ENCODE measurements at regions not wholly inside any gene's neighbourhood (a gene's known extent, or its start where the extent isn't known, plus 50 kb on each side); places are given as distances from the start of the nearest gene placed in this dataset.

DNA sequence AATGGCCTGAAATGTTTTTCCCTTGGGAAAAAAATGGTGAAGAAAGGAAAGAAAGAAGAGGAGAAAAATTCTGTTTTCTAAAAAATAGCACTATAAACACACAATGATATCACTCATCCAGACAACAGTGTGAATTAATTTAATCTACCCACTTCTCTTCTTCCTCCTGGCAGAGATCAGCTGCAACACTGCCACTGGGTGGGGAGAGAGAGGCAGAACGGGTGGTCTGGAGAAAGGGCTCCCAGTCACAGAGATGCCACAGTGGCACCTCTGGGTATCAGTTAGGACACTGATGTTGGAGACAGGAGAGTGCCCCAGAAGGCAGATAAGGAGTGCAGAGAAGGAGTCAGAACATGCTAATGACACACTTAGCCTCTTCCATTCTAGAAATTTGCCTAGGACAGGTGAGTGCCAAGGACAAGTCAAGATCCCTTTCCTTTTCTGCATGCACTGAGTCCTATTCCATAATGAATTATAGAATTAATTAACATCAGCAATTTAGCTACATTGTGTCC, 168.6 kb downstream of the SUCLA2 start:
- Histone ChIP-seq H3K27me3 (ENCODE audit: control insufficient read depth in 5 of 5, insufficient read depth in 4 of 5, low read length in 5 of 5) (no peaks in the 10 kb centered on the region), H3K9me3 (ENCODE audit: control insufficient read depth in 5 of 5, low read length in 5 of 5) (no peaks in the 10 kb centered on the region), H3K4me3 (ENCODE audit: low read depth in 1 of 5, low read length in 5 of 5) (no peak overlapping the region), H3K4me1 (ENCODE audit: control insufficient read depth in 5 of 5, insufficient read depth in 5 of 5, low read length in 5 of 5) (no peaks in the 10 kb centered on the region), H3K36me3 (ENCODE audit: control insufficient read depth in 5 of 5, insufficient read depth in 5 of 5, low read length in 5 of 5) (no peaks in the 10 kb centered on the region), H3K27ac (ENCODE audit: low read depth, low read length) (no peak overlapping the region), H3K9ac (ENCODE audit: low read length in 5 of 5) (no peak overlapping the region)

DNA sequence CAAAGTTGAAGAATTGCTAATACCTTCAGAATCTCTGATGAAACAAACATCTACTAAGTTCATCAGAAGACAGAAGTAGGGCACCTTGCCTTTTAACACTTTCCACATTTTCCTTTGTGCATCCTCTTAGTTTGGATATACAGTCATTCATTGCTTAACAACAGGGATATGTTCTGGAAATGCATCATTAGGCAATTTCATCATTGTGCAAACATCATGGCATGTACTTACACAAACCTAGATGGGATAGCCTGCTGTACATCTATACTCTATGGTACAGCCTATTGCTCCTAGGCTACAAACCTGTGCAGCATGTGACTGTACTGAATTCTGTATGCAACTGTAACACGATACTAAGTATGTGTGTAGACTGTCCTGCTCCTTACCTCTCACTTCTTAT, 169.8 kb downstream of the SUCLA2 start:
- no peaks in the 10 kb centered on the region for H3K9me3 ChIP-seq (ENCODE audit: control insufficient read depth in 5 of 5, low read length in 5 of 5)
- no peaks in the 10 kb centered on the region for H3K27me3 ChIP-seq (ENCODE audit: control insufficient read depth in 5 of 5, insufficient read depth in 4 of 5, low read length in 5 of 5)
- H3K9ac ChIP-seq (ENCODE audit: low read length in 5 of 5): no peak overlapping the region
- H3K4me3 ChIP-seq (ENCODE audit: low read depth in 1 of 5, low read length in 5 of 5): no peak overlapping the region
- no peaks in the 10 kb centered on the region for H3K4me1 ChIP-seq (ENCODE audit: control insufficient read depth in 5 of 5, insufficient read depth in 5 of 5, low read length in 5 of 5)
- no peaks in the 10 kb centered on the region for H3K36me3 ChIP-seq (ENCODE audit: control insufficient read depth in 5 of 5, insufficient read depth in 5 of 5, low read length in 5 of 5)
- H3K27ac ChIP-seq (ENCODE audit: low read depth, low read length): no peak overlapping the region

- Histone ChIP-seq H3K27me3 (ENCODE audit: control insufficient read depth in 5 of 5, insufficient read depth in 4 of 5, low read length in 5 of 5) (no peaks in the 10 kb centered on the region), H3K4me3 (ENCODE audit: low read depth in 1 of 5, low read length in 5 of 5) (no peak overlapping the region), H3K9ac (ENCODE audit: low read length in 5 of 5) (no peak overlapping the region), H3K9me3 (ENCODE audit: control insufficient read depth in 5 of 5, low read length in 5 of 5) (peaks cover 0 to 6% (median 0%) of the 10 kb centered on the region in 5 donors), H3K4me1 (ENCODE audit: control insufficient read depth in 5 of 5, insufficient read depth in 5 of 5, low read length in 5 of 5) (no peaks in the 10 kb centered on the region), H3K36me3 (ENCODE audit: control insufficient read depth in 5 of 5, insufficient read depth in 5 of 5, low read length in 5 of 5) (no peaks in the 10 kb centered on the region), H3K27ac (ENCODE audit: low read depth, low read length) (no peak overlapping the region)
Observed at GRCh38 chr13:47829690-47830089, 171.4 kb downstream of the SUCLA2 start.

GRCh38 chr13:47826471-47826870, 174.6 kb downstream of the SUCLA2 start:
- Histone ChIP-seq H3K4me1 (ENCODE audit: control insufficient read depth in 5 of 5, insufficient read depth in 5 of 5, low read length in 5 of 5) (no peaks in the 10 kb centered on the region), H3K4me3 (ENCODE audit: low read depth in 1 of 5, low read length in 5 of 5) (no peak overlapping the region), H3K9ac (ENCODE audit: low read length in 5 of 5) (no peak overlapping the region), H3K36me3 (ENCODE audit: control insufficient read depth in 5 of 5, insufficient read depth in 5 of 5, low read length in 5 of 5) (no peaks in the 10 kb centered on the region), H3K9me3 (ENCODE audit: control insufficient read depth in 5 of 5, low read length in 5 of 5) (peaks cover 0 to 6% (median 0%) of the 10 kb centered on the region in 5 donors), H3K27ac (ENCODE audit: low read depth, low read length) (no peak overlapping the region), H3K27me3 (ENCODE audit: control insufficient read depth in 5 of 5, insufficient read depth in 4 of 5, low read length in 5 of 5) (no peaks in the 10 kb centered on the region)

DNA sequence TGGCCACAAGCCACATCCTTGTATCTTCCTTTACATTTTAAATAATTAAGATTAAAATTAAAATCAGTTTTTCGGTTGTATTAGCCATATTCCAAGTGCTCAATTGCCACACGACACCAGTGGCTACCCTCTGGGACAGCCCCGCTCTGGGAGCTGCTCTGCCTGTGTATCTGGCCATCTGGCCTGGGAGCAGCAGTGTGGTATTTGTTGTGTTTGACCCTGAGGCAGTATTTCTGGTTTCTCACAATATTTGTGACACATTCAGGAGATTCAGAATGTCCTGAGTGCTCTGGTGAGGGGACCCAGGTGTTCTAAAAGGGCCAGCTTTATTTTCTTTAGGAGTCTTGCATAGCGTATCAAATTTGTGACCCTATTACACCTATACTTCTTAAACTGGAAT, 179.0 kb downstream of the SUCLA2 start:
- H3K27ac ChIP-seq (ENCODE audit: low read depth, low read length): no peak overlapping the region
- no peaks in the 10 kb centered on the region for H3K27me3 ChIP-seq (ENCODE audit: control insufficient read depth in 5 of 5, insufficient read depth in 4 of 5, low read length in 5 of 5)
- peaks cover 0 to 6% (median 0%) of the 10 kb centered on the region in 5 donors for H3K9me3 ChIP-seq (ENCODE audit: control insufficient read depth in 5 of 5, low read length in 5 of 5)
- no peaks in the 10 kb centered on the region for H3K36me3 ChIP-seq (ENCODE audit: control insufficient read depth in 5 of 5, insufficient read depth in 5 of 5, low read length in 5 of 5)
- no peaks in the 10 kb centered on the region for H3K4me1 ChIP-seq (ENCODE audit: control insufficient read depth in 5 of 5, insufficient read depth in 5 of 5, low read length in 5 of 5)
- no peak overlapping the region for H3K9ac ChIP-seq (ENCODE audit: low read length in 5 of 5)
- no peak overlapping the region for H3K4me3 ChIP-seq (ENCODE audit: low read depth in 1 of 5, low read length in 5 of 5)

DNA sequence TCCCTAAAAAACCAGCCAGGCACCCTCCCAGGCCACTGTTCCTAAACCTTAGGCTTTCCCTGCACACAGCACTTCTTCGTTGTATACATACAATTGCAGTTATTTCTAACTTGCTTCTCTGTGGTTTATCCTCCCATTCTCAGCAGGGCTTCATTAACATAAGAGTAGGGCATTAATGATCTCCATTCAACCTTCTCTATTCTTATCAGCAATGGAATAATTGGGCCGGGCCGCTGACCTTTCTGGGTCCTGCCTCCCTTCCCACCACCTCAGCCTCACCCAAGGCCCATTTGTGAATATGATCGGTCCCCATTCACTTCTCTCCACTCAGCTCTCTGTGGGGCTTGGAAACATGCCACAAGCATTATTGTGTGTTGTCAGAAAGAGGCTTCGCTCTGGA, 184.2 kb downstream of the SUCLA2 start:
- no peak overlapping the region for H3K9ac ChIP-seq (ENCODE audit: low read length in 5 of 5)
- H3K4me1 ChIP-seq (ENCODE audit: control insufficient read depth in 5 of 5, insufficient read depth in 5 of 5, low read length in 5 of 5): no peaks in the 10 kb centered on the region
- no peaks in the 10 kb centered on the region for H3K27me3 ChIP-seq (ENCODE audit: control insufficient read depth in 5 of 5, insufficient read depth in 4 of 5, low read length in 5 of 5)
- no peak overlapping the region for H3K4me3 ChIP-seq (ENCODE audit: low read depth in 1 of 5, low read length in 5 of 5)
- H3K9me3 ChIP-seq (ENCODE audit: control insufficient read depth in 5 of 5, low read length in 5 of 5): no peaks in the 10 kb centered on the region
- no peaks in the 10 kb centered on the region for H3K36me3 ChIP-seq (ENCODE audit: control insufficient read depth in 5 of 5, insufficient read depth in 5 of 5, low read length in 5 of 5)
- H3K27ac ChIP-seq (ENCODE audit: low read depth, low read length): no peak overlapping the region

DNA sequence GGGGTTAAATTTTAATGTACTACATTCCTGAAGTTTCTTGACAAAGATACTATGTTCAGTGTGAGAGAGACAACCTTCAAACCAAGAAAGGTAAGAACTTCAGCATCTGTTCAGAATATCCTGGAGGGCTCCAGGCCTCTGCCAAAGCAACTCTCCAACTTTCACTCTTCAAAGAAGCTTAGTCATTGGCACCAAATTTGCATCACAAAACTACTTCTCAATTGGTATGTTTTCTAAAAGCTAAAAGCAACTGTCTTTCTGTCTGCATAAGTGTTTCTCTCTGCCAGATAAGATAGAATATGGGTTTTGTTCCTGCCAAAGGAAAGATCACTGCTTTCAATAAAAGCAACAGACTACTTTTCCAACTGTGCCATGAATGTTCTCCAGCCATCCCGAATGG, 187.4 kb downstream of the SUCLA2 start:
- Histone ChIP-seq H3K4me3 (ENCODE audit: low read depth in 1 of 5, low read length in 5 of 5) (no peak overlapping the region), H3K9ac (ENCODE audit: low read length in 5 of 5) (no peak overlapping the region), H3K27ac (ENCODE audit: low read depth, low read length) (no peak overlapping the region), H3K9me3 (ENCODE audit: control insufficient read depth in 5 of 5, low read length in 5 of 5) (no peaks in the 10 kb centered on the region), H3K4me1 (ENCODE audit: control insufficient read depth in 5 of 5, insufficient read depth in 5 of 5, low read length in 5 of 5) (no peaks in the 10 kb centered on the region), H3K27me3 (ENCODE audit: control insufficient read depth in 5 of 5, insufficient read depth in 4 of 5, low read length in 5 of 5) (no peaks in the 10 kb centered on the region), H3K36me3 (ENCODE audit: control insufficient read depth in 5 of 5, insufficient read depth in 5 of 5, low read length in 5 of 5) (no peaks in the 10 kb centered on the region)

DNA sequence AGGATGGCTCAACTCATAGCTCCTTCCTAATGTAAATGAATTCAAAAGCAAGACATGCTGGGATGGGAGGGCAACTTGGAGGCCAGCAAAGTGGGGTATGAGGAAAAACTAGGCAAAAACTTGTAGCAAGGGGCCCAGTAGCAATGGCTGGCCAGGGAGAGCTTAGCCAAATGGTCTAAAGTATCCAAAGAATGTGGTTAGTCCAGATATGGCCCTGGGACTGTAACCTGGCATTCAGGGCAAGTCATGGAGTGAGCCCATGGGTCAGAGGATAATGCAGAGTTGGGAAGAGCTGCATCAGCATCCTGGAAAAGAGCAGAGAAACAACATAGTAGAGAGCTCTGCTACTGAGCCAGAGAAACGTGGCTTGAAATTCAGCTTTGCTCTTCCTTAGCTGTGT, 191.7 kb downstream of the SUCLA2 start:
- H3K9me3 ChIP-seq (ENCODE audit: control insufficient read depth in 5 of 5, low read length in 5 of 5): no peaks in the 10 kb centered on the region
- no peak overlapping the region for H3K4me3 ChIP-seq (ENCODE audit: low read depth in 1 of 5, low read length in 5 of 5)
- H3K36me3 ChIP-seq (ENCODE audit: control insufficient read depth in 5 of 5, insufficient read depth in 5 of 5, low read length in 5 of 5): no peaks in the 10 kb centered on the region
- H3K27ac ChIP-seq (ENCODE audit: low read depth, low read length): no peak overlapping the region
- no peak overlapping the region for H3K9ac ChIP-seq (ENCODE audit: low read length in 5 of 5)
- no peaks in the 10 kb centered on the region for H3K4me1 ChIP-seq (ENCODE audit: control insufficient read depth in 5 of 5, insufficient read depth in 5 of 5, low read length in 5 of 5)
- H3K27me3 ChIP-seq (ENCODE audit: control insufficient read depth in 5 of 5, insufficient read depth in 4 of 5, low read length in 5 of 5): no peaks in the 10 kb centered on the region

DNA sequence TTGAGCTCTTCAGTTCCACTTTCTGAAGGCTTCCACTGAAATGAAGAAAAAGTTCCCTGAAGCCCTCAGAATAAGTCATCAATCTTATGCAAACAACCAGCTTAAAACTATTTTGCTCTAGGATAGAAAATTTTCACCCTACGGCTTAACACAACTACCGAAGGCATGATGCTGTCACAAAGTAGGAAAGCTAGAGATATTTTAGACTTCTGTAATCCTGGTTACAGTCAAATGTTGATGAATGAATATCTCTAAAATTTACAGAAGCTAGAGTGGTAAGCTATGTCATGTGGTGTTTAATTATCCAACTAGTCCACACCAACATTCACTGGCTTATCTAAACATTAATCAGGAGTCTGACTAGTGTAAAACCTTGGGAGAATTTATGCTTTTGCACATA, 197.9 kb downstream of the SUCLA2 start:
- no peak overlapping the region for H3K4me3 ChIP-seq (ENCODE audit: low read depth in 1 of 5, low read length in 5 of 5)
- no peaks in the 10 kb centered on the region for H3K36me3 ChIP-seq (ENCODE audit: control insufficient read depth in 5 of 5, insufficient read depth in 5 of 5, low read length in 5 of 5)
- H3K27me3 ChIP-seq (ENCODE audit: control insufficient read depth in 5 of 5, insufficient read depth in 4 of 5, low read length in 5 of 5): no peaks in the 10 kb centered on the region
- no peak overlapping the region for H3K9ac ChIP-seq (ENCODE audit: low read length in 5 of 5)
- no peaks in the 10 kb centered on the region for H3K4me1 ChIP-seq (ENCODE audit: control insufficient read depth in 5 of 5, insufficient read depth in 5 of 5, low read length in 5 of 5)
- H3K9me3 ChIP-seq (ENCODE audit: control insufficient read depth in 5 of 5, low read length in 5 of 5): peaks cover 0 to 4% (median 0%) of the 10 kb centered on the region in 5 donors
- H3K27ac ChIP-seq (ENCODE audit: low read depth, low read length): no peak overlapping the region

- Histone ChIP-seq H3K4me1 (ENCODE audit: control insufficient read depth in 5 of 5, insufficient read depth in 5 of 5, low read length in 5 of 5) (no peaks in the 10 kb centered on the region), H3K4me3 (ENCODE audit: low read depth in 1 of 5, low read length in 5 of 5) (no peak overlapping the region), H3K36me3 (ENCODE audit: control insufficient read depth in 5 of 5, insufficient read depth in 5 of 5, low read length in 5 of 5) (no peaks in the 10 kb centered on the region), H3K9me3 (ENCODE audit: control insufficient read depth in 5 of 5, low read length in 5 of 5) (peaks cover 0 to 4% (median 0%) of the 10 kb centered on the region in 5 donors), H3K27ac (ENCODE audit: low read depth, low read length) (no peak overlapping the region), H3K9ac (ENCODE audit: low read length in 5 of 5) (no peak overlapping the region), H3K27me3 (ENCODE audit: control insufficient read depth in 5 of 5, insufficient read depth in 4 of 5, low read length in 5 of 5) (no peaks in the 10 kb centered on the region)
Observed at GRCh38 chr13:47801555-47801954, 199.5 kb downstream of the SUCLA2 start.

- no peak overlapping the region for H3K27ac ChIP-seq (ENCODE audit: low read depth, low read length)
- H3K27me3 ChIP-seq (ENCODE audit: control insufficient read depth in 5 of 5, insufficient read depth in 4 of 5, low read length in 5 of 5): no peaks in the 10 kb centered on the region
- no peaks in the 10 kb centered on the region for H3K36me3 ChIP-seq (ENCODE audit: control insufficient read depth in 5 of 5, insufficient read depth in 5 of 5, low read length in 5 of 5)
- no peak overlapping the region for H3K4me3 ChIP-seq (ENCODE audit: low read depth in 1 of 5, low read length in 5 of 5)
- H3K4me1 ChIP-seq (ENCODE audit: control insufficient read depth in 5 of 5, insufficient read depth in 5 of 5, low read length in 5 of 5): no peaks in the 10 kb centered on the region
- H3K9ac ChIP-seq (ENCODE audit: low read length in 5 of 5): no peak overlapping the region
- peaks cover 0 to 4% (median 0%) of the 10 kb centered on the region in 5 donors for H3K9me3 ChIP-seq (ENCODE audit: control insufficient read depth in 5 of 5, low read length in 5 of 5)
Observed at GRCh38 chr13:47800593-47800992, 200.5 kb downstream of the SUCLA2 start.

Measured in subcutaneous abdominal adipose tissue (tissue), 5 donors.